HG03457 (cell line): ENCODE measurements at regions not wholly inside any gene's neighbourhood (a gene's known extent, or its start where the extent isn't known, plus 50 kb on each side); places are given as distances from the start of the nearest gene placed in this dataset.

Source experiments
- ATAC-seq: cut with Tn5 transposase; IDR thresholded peaks from one replicate; pipeline ENCODE4 v1.9.1; 2021; ENCODE audit warnings: moderate number of reproducible peaks; ENCODE audit not compliant: unreplicated experiment

GRCh38 chr15:69782809-69783208, 314.9 kb downstream of the TLE3 start:
- no peak for ATAC-seq

- ATAC-seq, result no peak
These were observed 314.5 kb downstream of the TLE3 start for GRCh38 chr15:69783211-69783610.

GRCh38 chr15:69784798-69785566, 312.7 kb downstream of the TLE3 start:
- ATAC-seq, result no peak

GRCh38 chr15:69786136-69786701, 311.5 kb downstream of the TLE3 start:
- no peak for ATAC-seq

GRCh38 chr15:69787791-69788190, 309.9 kb downstream of the TLE3 start:
- ATAC-seq, result no peak

GRCh38 chr15:69789648-69790393, 307.9 kb downstream of the TLE3 start:
- no peak for ATAC-seq

- no peak for ATAC-seq
These were observed 307.1 kb downstream of the TLE3 start for GRCh38 chr15:69790632-69791031.

GRCh38 chr15:69792823-69793222, 304.9 kb downstream of the TLE3 start:
- ATAC-seq, result no peak

- ATAC-seq, result no peak
These were observed 304.3 kb downstream of the TLE3 start for GRCh38 chr15:69793431-69793780.

- no peak for ATAC-seq
These were observed 303.8 kb downstream of the TLE3 start for GRCh38 chr15:69793781-69794451.

- ATAC-seq, result no peak
These were observed 302.9 kb downstream of the TLE3 start for GRCh38 chr15:69794645-69795469.

GRCh38 chr15:69795601-69796000, 302.1 kb downstream of the TLE3 start:
- no peak for ATAC-seq

- no peak for ATAC-seq
These were observed 300.6 kb downstream of the TLE3 start for GRCh38 chr15:69797051-69797595.

GRCh38 chr15:69797615-69798014, 300.1 kb downstream of the TLE3 start:
- no peak for ATAC-seq

GRCh38 chr15:69798481-69799250, 299.1 kb downstream of the TLE3 start:
- no peak for ATAC-seq

- no peak for ATAC-seq
These were observed 296.6 kb downstream of the TLE3 start for GRCh38 chr15:69801144-69801543.

- ATAC-seq, result no peak
These were observed 295.3 kb downstream of the TLE3 start for GRCh38 chr15:69802432-69802831.

- ATAC-seq, result no peak
These were observed 292.9 kb downstream of the TLE3 start for GRCh38 chr15:69804786-69805185.

GRCh38 chr15:69805248-69805953, 292.3 kb downstream of the TLE3 start:
- ATAC-seq, result no peak
